ENCODE measurements at regions not wholly inside any gene's neighbourhood (a gene's known extent, or its start where the extent isn't known, plus 50 kb on each side); places are given as distances from the start of the nearest gene placed in this dataset.

DNA sequence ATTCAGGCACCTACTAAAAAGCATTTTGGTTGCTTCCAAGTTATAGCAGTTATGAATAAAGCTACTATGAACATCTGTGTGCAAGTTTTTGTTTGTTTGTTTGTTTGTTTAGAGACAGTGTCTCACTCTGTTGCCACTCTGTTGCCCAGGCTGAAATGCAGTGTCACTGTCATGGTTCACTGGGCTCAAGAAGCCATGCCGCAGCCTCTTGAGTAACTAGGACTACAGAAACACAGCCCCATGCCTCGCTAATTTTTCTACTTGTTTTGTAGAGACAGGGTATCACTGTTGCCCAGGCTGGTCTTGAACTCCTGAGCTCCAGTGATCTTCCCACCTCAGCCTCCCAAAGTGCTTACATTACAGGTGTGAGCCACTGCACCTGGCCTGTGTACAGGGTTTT lies 795.9 kb downstream of the EPHA7 start:
- no peak overlapping the region for H3K9ac ChIP-seq (ENCODE audit: low read length)
- H3K27me3 ChIP-seq (ENCODE audit: control insufficient read depth, insufficient read depth, low read length): no peaks in the 10 kb centered on the region
- H3K4me3 ChIP-seq (ENCODE audit: low read length): no peak overlapping the region
- H3K27ac ChIP-seq (ENCODE audit: low read depth, low read length): no peak overlapping the region
- H3K4me1 ChIP-seq (ENCODE audit: control insufficient read depth, insufficient read depth, low read length): no peaks in the 10 kb centered on the region
- H3K36me3 ChIP-seq (ENCODE audit: control insufficient read depth, insufficient read depth, low read length): no peaks in the 10 kb centered on the region

DNA sequence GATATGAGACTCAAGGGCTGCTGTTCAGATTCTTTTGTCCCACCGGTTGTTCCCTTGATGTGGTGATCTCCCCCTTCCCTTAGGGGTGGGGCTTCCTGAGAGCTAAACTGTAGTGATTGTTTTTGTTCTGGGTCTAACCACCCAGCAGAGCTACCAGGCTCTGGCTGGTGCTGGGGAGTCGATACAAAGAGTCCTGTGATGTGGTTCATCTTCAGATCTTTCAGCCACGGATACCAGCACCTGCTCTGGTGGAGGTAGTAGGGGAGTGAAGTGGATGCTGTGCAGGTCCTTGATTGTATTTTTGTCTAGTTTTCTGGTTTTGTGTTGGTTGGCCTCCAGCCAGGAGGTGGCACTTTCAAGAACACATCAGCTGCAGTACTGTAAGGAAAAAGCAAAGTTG lies 801.6 kb downstream of the EPHA7 start:
- no peaks in the 10 kb centered on the region for H3K4me1 ChIP-seq (ENCODE audit: control insufficient read depth, insufficient read depth, low read length)
- no peaks in the 10 kb centered on the region for H3K36me3 ChIP-seq (ENCODE audit: control insufficient read depth, insufficient read depth, low read length)
- H3K4me3 ChIP-seq (ENCODE audit: low read length): no peak overlapping the region
- no peak overlapping the region for H3K9ac ChIP-seq (ENCODE audit: low read length)
- H3K27ac ChIP-seq (ENCODE audit: low read depth, low read length): no peak overlapping the region
- no peaks in the 10 kb centered on the region for H3K27me3 ChIP-seq (ENCODE audit: control insufficient read depth, insufficient read depth, low read length)

DNA sequence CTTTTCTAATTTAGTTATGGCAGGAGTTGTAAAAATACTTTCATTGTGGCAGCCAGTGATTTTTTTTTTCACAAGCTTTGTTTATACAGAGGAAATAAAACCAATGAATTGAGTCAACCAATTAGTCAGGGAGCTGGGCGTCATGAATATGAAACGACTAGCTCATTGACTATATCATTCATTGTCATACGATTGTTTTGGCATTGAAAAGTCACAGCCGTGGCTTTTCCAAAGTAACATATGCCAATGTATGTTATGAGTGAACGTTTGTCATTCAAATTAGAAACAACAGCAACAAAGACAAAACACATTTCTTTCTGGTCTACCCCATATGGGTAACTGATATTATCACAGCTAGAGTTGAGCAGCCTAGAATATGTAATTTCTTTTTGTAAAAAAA lies 810.6 kb downstream of the EPHA7 start:
- no peaks in the 10 kb centered on the region for H3K27me3 ChIP-seq (ENCODE audit: control insufficient read depth, insufficient read depth, low read length)
- no peaks in the 10 kb centered on the region for H3K36me3 ChIP-seq (ENCODE audit: control insufficient read depth, insufficient read depth, low read length)
- H3K27ac ChIP-seq (ENCODE audit: low read depth, low read length): no peak overlapping the region

DNA sequence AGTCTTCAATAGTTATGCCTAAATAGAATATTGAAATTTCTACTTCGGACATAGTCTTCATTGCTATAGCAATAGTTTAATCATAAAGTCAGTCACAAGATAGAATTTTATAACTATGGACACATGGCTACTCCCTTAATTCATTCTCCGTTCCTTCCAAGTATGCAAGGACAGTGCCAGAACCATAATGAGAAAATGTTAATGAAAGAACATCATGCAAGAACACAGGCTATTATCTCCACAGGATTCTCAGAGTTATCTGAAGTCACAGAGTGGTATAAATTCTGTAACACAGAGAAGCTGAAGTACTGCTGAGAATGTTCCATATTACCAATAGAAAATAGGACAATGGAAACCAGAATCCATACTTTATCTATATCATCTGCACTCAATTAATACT lies 826.2 kb downstream of the EPHA7 start:
- no peaks in the 10 kb centered on the region for H3K4me1 ChIP-seq (ENCODE audit: control insufficient read depth, insufficient read depth, low read length)
- no peaks in the 10 kb centered on the region for H3K36me3 ChIP-seq (ENCODE audit: control insufficient read depth, insufficient read depth, low read length)
- no peak overlapping the region for H3K27ac ChIP-seq (ENCODE audit: low read depth, low read length)
- H3K9ac ChIP-seq (ENCODE audit: low read length): no peak overlapping the region
- no peaks in the 10 kb centered on the region for H3K27me3 ChIP-seq (ENCODE audit: control insufficient read depth, insufficient read depth, low read length)
- H3K4me3 ChIP-seq (ENCODE audit: low read length): no peak overlapping the region

More for the DNA sequence above, 810.6 kb downstream of the EPHA7 start:
- Histone ChIP-seq H3K4me3 (ENCODE audit: low read length) (no peak overlapping the region), H3K9ac (ENCODE audit: low read length) (no peak overlapping the region), H3K4me1 (ENCODE audit: control insufficient read depth, insufficient read depth, low read length) (no peaks in the 10 kb centered on the region)

DNA sequence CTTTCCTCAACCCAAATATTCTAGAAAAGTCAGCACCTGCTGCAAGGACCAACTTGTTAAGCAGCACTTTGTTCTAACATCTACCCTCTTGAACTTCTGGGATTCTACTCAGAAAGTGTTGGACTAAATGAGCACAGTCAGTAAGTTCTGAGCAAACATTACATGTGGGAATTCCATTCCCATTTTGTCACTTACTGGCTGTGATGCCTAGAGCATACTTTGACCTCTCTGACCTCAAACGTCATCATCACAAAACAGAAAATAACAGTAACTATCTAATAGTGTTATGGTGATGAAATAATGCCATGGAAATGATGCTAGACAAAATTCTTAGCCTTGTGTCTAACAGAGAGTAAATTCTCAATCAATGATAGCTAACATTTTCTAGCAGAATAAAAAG lies 829.4 kb downstream of the EPHA7 start:
- Histone ChIP-seq H3K9ac (ENCODE audit: low read length) (no peak overlapping the region), H3K4me1 (ENCODE audit: control insufficient read depth, insufficient read depth, low read length) (no peaks in the 10 kb centered on the region), H3K36me3 (ENCODE audit: control insufficient read depth, insufficient read depth, low read length) (no peaks in the 10 kb centered on the region), H3K27me3 (ENCODE audit: control insufficient read depth, insufficient read depth, low read length) (no peaks in the 10 kb centered on the region), H3K27ac (ENCODE audit: low read depth, low read length) (no peak overlapping the region), H3K4me3 (ENCODE audit: low read length) (no peak overlapping the region)

DNA sequence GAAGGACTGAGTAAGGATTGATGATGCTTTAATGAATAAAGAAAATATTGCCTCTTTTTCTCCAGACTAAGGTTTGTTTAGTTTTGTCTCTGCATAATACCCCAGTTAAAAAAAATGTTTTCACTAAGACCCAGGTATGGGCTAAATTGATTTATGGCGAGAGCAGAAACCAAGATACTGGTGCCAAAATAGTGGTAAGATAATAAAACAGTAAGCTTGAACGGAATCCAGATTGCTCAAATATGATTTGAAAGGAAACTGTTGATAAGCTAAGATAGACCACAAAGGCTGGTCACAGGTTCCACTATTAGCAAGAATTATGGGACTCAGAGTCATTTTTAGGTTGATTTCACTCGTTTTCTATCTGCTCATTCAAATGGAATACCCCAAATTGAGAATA lies 831.2 kb downstream of the EPHA7 start:
- Histone ChIP-seq H3K4me3 (ENCODE audit: low read length) (no peak overlapping the region), H3K9ac (ENCODE audit: low read length) (no peak overlapping the region), H3K4me1 (ENCODE audit: control insufficient read depth, insufficient read depth, low read length) (no peaks in the 10 kb centered on the region), H3K27me3 (ENCODE audit: control insufficient read depth, insufficient read depth, low read length) (no peaks in the 10 kb centered on the region), H3K36me3 (ENCODE audit: control insufficient read depth, insufficient read depth, low read length) (no peaks in the 10 kb centered on the region), H3K27ac (ENCODE audit: low read depth, low read length) (no peak overlapping the region)

DNA sequence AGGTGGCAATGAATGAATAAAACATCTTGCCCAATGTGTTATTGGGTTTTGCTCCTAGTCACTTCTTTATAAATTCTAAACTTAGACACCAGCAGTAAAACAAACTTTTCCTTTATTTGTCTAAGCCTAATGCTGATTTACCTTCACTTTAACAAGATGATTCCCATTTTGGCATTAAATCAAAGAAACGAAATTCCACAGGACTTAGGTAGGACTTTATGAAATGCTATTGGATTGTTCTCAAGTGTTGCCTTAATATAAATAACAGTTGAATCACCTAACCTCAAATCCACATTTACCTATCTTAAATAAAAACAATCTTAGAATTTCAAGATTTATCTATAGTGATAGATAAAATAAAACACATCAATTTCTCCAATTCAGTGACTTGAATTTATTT lies 831.8 kb downstream of the EPHA7 start:
- no peak overlapping the region for H3K4me3 ChIP-seq (ENCODE audit: low read length)

DNA sequence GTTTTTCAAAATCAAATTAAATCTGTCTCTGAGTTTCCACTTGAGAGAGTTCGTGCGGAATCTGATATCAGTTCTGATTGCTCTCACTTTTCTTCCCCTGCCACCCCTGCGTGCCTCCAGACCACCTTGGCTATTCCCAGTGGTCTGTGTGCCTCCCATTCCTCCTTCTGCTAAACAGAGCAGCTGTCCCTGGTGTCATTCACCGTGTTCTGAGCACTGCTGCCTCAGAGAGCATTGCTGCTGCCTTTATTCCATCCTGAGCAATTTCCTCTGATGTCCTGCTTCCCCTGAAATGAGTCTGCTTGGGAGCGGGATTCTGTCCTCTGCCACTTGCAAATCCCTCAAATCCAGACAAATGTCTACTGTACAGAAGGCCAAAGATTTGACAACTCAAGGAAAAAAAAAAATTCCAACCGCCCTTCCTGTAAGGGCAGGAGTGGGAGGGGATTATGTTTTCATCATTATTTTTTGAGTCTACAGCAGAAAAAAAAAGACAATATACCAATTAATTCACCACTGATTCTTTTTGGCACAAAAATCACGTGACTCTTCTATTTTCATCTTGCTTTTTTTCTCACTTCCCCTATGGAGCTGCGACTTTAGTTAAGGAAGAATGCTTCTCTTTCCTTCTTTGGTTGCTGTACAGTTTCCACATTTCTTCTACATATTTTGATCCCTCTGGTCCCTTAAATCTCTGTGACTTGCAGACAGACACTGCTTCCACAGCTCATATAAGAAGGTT lies 833.0 kb downstream of the EPHA7 start:
- Histone ChIP-seq H3K27ac (ENCODE audit: low read depth, low read length) (no peak overlapping the region), H3K4me1 (ENCODE audit: control insufficient read depth, insufficient read depth, low read length) (no peaks in the 10 kb centered on the region), H3K4me3 (ENCODE audit: low read length) (no peak overlapping the region), H3K9ac (ENCODE audit: low read length) (no peak overlapping the region), H3K36me3 (ENCODE audit: control insufficient read depth, insufficient read depth, low read length) (no peaks in the 10 kb centered on the region), H3K27me3 (ENCODE audit: control insufficient read depth, insufficient read depth, low read length) (no peaks in the 10 kb centered on the region)

More for the DNA sequence above, 831.8 kb downstream of the EPHA7 start:
- no peak overlapping the region for H3K27ac ChIP-seq (ENCODE audit: low read depth, low read length)
- H3K4me1 ChIP-seq (ENCODE audit: control insufficient read depth, insufficient read depth, low read length): no peaks in the 10 kb centered on the region
- H3K27me3 ChIP-seq (ENCODE audit: control insufficient read depth, insufficient read depth, low read length): no peaks in the 10 kb centered on the region
- H3K9ac ChIP-seq (ENCODE audit: low read length): no peak overlapping the region
- no peaks in the 10 kb centered on the region for H3K36me3 ChIP-seq (ENCODE audit: control insufficient read depth, insufficient read depth, low read length)

DNA sequence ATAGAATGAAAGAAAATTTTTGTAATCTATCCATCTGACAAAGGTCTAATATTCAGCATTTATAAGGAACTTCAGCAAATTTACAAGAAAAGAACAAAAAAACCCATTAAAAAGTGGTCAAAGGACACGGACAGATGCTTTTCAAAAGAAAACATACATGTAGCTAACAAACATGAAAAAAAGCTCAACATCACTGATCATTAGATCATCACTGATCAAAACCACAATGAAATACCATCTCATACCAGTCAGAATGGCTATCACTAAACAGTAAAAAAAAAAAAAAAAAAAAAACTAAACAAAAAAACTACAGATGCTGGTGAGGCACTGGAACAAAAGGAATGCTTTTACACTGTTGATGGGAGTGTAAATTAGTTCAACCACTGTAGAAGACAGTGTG lies 837.1 kb downstream of the EPHA7 start:
- Histone ChIP-seq H3K4me1 (ENCODE audit: control insufficient read depth, insufficient read depth, low read length) (no peaks in the 10 kb centered on the region), H3K36me3 (ENCODE audit: control insufficient read depth, insufficient read depth, low read length) (no peaks in the 10 kb centered on the region), H3K4me3 (ENCODE audit: low read length) (no peak overlapping the region), H3K27ac (ENCODE audit: low read depth, low read length) (no peak overlapping the region), H3K27me3 (ENCODE audit: control insufficient read depth, insufficient read depth, low read length) (no peaks in the 10 kb centered on the region), H3K9ac (ENCODE audit: low read length) (no peak overlapping the region)

DNA sequence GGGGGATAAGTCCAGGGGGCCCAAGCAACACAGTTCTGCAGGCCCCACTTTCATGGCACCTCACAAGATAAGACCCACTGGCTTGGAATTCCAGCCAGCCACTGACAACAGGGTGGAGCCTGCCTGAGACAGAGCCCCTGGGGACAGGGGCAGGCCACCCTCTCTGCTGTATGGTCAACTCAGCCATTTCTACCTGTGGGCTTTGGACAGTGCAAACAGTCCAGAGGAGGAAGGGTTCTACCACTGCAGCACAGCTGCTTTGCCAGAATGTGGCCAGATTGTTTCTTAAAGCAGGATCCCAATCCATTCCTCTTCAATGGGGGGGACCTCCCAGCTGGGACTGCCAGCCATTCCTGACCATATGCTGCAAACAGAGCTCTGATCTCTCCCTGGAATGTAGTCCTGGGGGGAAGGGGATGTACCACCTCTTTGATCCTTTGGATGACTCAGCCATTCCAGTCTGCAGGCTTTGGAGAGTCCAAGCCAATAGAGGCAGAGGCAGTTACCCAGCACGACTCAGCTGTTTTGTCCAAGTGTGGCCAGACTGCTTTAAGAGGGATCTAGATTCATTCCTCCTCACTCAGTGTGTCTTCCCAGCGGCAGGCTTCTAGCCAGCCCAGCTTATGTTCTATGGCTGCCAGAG lies 842.2 kb downstream of the EPHA7 start:
- H3K9ac ChIP-seq (ENCODE audit: low read length): no peak overlapping the region
- no peak overlapping the region for H3K4me3 ChIP-seq (ENCODE audit: low read length)
- H3K36me3 ChIP-seq (ENCODE audit: control insufficient read depth, insufficient read depth, low read length): no peaks in the 10 kb centered on the region
- no peaks in the 10 kb centered on the region for H3K4me1 ChIP-seq (ENCODE audit: control insufficient read depth, insufficient read depth, low read length)
- H3K27ac ChIP-seq (ENCODE audit: low read depth, low read length): no peak overlapping the region
- no peaks in the 10 kb centered on the region for H3K27me3 ChIP-seq (ENCODE audit: control insufficient read depth, insufficient read depth, low read length)

DNA sequence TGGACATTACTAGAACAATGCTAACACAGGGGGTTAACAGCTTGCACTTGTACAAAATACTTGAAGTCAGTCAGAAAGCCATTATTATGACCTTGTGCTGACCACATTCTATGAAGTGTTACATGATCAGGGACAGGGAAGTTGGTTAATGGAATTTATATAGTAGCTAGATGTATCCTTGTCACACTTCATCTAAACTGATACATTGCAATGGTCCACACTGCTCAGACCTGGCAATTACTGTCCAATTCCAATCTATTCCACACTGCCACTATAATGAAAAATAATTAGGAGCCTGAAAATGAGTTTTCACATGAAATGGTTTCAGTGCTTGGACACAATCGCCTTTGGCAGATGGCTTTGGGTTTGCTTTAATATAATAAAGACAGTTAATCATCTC lies 850.8 kb downstream of the EPHA7 start:
- Histone ChIP-seq H3K27me3 (ENCODE audit: control insufficient read depth, insufficient read depth, low read length) (no peaks in the 10 kb centered on the region), H3K4me3 (ENCODE audit: low read length) (no peak overlapping the region), H3K36me3 (ENCODE audit: control insufficient read depth, insufficient read depth, low read length) (no peaks in the 10 kb centered on the region), H3K27ac (ENCODE audit: low read depth, low read length) (no peak overlapping the region), H3K9ac (ENCODE audit: low read length) (no peak overlapping the region), H3K4me1 (ENCODE audit: control insufficient read depth, insufficient read depth, low read length) (no peaks in the 10 kb centered on the region)

DNA sequence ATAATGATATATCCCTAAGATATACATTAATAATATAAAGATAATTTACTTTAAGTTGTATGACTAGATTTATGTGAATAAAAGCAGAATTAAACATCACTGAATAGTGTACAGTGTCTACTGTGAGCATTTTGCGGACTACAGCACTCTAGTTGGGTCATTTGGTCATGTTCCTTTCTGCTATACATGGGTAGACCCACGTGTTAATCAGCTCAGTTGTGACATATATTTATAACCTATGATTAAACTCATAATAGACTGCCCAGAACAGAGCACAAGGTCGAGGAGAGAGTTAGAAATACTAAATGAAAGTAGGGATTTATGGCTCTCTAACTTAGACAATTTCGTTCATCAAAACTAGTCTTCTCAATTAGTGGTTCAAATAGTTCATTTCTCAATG lies 852.7 kb downstream of the EPHA7 start:
- Histone ChIP-seq H3K27me3 (ENCODE audit: control insufficient read depth, insufficient read depth, low read length) (no peaks in the 10 kb centered on the region), H3K9ac (ENCODE audit: low read length) (no peak overlapping the region), H3K4me1 (ENCODE audit: control insufficient read depth, insufficient read depth, low read length) (no peaks in the 10 kb centered on the region), H3K4me3 (ENCODE audit: low read length) (no peak overlapping the region), H3K36me3 (ENCODE audit: control insufficient read depth, insufficient read depth, low read length) (no peaks in the 10 kb centered on the region), H3K27ac (ENCODE audit: low read depth, low read length) (no peak overlapping the region)

DNA sequence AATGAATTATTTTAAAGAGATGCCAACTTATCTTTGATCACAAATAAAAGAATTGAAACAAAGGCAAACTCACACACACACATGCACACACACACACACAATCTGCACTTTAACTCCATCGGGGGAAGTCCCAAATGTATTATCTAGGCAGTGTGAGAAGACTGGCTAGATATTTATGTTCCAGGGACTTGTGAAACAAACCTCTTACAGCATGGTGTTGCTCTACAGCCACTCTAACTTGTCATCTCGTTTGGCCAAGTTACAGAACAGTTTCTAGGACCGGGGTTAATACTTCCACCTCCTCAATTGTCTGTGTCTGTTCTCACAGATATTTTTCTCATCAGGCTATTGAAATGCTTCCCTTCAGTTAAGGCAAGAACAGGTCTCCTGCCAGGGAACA lies 855.0 kb downstream of the EPHA7 start:
- H3K36me3 ChIP-seq (ENCODE audit: control insufficient read depth, insufficient read depth, low read length): no peaks in the 10 kb centered on the region

More for the DNA sequence above, 855.0 kb downstream of the EPHA7 start:
- no peaks in the 10 kb centered on the region for H3K4me1 ChIP-seq (ENCODE audit: control insufficient read depth, insufficient read depth, low read length)
- no peak overlapping the region for H3K27ac ChIP-seq (ENCODE audit: low read depth, low read length)
- no peaks in the 10 kb centered on the region for H3K27me3 ChIP-seq (ENCODE audit: control insufficient read depth, insufficient read depth, low read length)
- no peak overlapping the region for H3K9ac ChIP-seq (ENCODE audit: low read length)
- no peak overlapping the region for H3K4me3 ChIP-seq (ENCODE audit: low read length)

Measured in rectal smooth muscle tissue (tissue), 1 donor.